ENCODE measurements at regions not wholly inside any gene's neighbourhood (a gene's known extent, or its start where the extent isn't known, plus 50 kb on each side); places are given as distances from the start of the nearest gene placed in this dataset.
A peak's percentile ranks its signal among the peaks of the same experiment; 100 is the strongest.

DNA sequence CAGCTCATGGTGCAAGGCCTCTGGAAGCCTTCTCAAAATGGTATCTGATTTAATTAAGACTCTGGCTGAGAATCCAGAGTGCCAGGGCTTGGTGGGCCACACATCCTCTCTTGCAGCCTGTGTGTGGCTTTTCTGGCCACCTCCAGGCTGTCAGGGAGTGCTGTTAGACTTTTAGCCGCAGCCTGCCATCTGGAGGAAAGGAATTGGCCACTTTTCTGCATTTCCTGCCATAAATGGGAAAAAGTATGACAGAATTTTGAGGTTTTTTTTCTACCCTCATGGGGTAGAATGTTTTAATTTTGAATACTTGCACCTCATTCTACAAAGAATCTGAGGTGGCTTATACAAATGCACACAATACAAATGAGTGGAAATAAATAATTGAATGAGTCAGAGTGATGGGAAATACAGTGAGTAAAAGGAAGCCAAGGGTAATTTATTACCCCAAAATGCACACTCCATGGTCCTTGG, 218.4 kb downstream of the ADAMTS15 start:
- ATAC-seq (no peak), DNase-seq (ENCODE audit: low read depth, low spot score) (no peak)
- in situ Hi-C loops (cut with HindIII; ENCODE audit: low pct_unique_long_range_greater_than_20kb, low sequenced_read_pairs) (no loop called here), intact Hi-C loops (cut with micrococcal nuclease; ENCODE audit: unreplicated experiment) (no loop called here)
- no peak overlapping the region for H3K4me3 ChIP-seq (ENCODE audit: low read depth in 2 of 2, low read length in 2 of 2)
- H3K36me3 ChIP-seq (ENCODE audit: control insufficient read depth, insufficient read depth, low read length) = no peaks in the 10 kb centered on the region
- no peaks in the 10 kb centered on the region for H3K27me3 ChIP-seq (ENCODE audit: control insufficient read depth, insufficient read depth, low read length)
- TF ChIP-seq TCF7L2 (IDR thresholded peaks at IDR 0.05; ENCODE audit: low read depth, low read length) = no peak
- TF ChIP-seq, protein P1, sequence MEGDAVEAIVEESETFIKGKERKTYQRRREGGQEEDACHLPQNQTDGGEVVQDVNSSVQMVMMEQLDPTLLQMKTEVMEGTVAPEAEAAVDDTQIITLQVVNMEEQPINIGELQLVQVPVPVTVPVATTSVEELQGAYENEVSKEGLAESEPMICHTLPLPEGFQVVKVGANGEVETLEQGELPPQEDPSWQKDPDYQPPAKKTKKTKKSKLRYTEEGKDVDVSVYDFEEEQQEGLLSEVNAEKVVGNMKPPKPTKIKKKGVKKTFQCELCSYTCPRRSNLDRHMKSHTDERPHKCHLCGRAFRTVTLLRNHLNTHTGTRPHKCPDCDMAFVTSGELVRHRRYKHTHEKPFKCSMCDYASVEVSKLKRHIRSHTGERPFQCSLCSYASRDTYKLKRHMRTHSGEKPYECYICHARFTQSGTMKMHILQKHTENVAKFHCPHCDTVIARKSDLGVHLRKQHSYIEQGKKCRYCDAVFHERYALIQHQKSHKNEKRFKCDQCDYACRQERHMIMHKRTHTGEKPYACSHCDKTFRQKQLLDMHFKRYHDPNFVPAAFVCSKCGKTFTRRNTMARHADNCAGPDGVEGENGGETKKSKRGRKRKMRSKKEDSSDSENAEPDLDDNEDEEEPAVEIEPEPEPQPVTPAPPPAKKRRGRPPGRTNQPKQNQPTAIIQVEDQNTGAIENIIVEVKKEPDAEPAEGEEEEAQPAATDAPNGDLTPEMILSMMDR (IDR thresholded peaks at IDR 0.05) = no peak
- no peak for TF ChIP-seq POLR2AphosphoS5 (IDR thresholded peaks at IDR 0.05; ENCODE audit: low read depth, low read length)
- no peak for TF ChIP-seq SIN3A (IDR thresholded peaks at IDR 0.05; ENCODE audit: borderline replicate concordance, insufficient read depth, low read depth, low read length)
- TF ChIP-seq REST (IDR thresholded peaks at IDR 0.05; ENCODE audit: insufficient read depth in 1 of 2, low read depth in 2 of 2, low read length in 1 of 2) = no peak
- no peaks in the 10 kb centered on the region for H3K9me3 ChIP-seq (ENCODE audit: control insufficient read depth, insufficient read depth, low read depth, low read length)
- H3K27ac ChIP-seq (ENCODE audit: low read length) = peak overlapping the region; percentile 19; the same call in 1 of the 2 replicates
- BruUV-seq (replicated peaks) = no TSS peak
- POLR2A ChIA-PET = no interaction called here
- H3K4me1 ChIP-seq (ENCODE audit: control insufficient read depth, insufficient read depth, low read length) = no peaks in the 10 kb centered on the region
- CTCF ChIA-PET = no interaction called here

GRCh38 chr11:130668751-130669150, 220.3 kb downstream of the ADAMTS15 start:
- POLR2A ChIA-PET = interaction anchor here (0.7 kb wide), 1 partner anchor 980 kb away, joined by 4 read pairs; no protein-coding TSS in a partner anchor
- Histone ChIP-seq H3K27ac (ENCODE audit: low read length) (no peak overlapping the region), H3K4me1 (ENCODE audit: control insufficient read depth, insufficient read depth, low read length) (peaks cover 6% of the 10 kb centered on the region; the same call in 1 of the 2 replicates), H3K9me3 (ENCODE audit: control insufficient read depth, insufficient read depth, low read depth, low read length) (no peaks in the 10 kb centered on the region), H3K4me3 (ENCODE audit: low read depth in 2 of 2, low read length in 2 of 2) (no peak overlapping the region), H3K27me3 (ENCODE audit: control insufficient read depth, insufficient read depth, low read length) (no peaks in the 10 kb centered on the region), H3K36me3 (ENCODE audit: control insufficient read depth, insufficient read depth, low read length) (no peaks in the 10 kb centered on the region)
- BruUV-seq (replicated peaks) = no TSS peak
- ATAC-seq = no peak
- DNase-seq (ENCODE audit: low read depth, low spot score) = no peak
- TF ChIP-seq SIN3A (IDR thresholded peaks at IDR 0.05; ENCODE audit: borderline replicate concordance, insufficient read depth, low read depth, low read length) (no peak), REST (IDR thresholded peaks at IDR 0.05; ENCODE audit: insufficient read depth in 1 of 2, low read depth in 2 of 2, low read length in 1 of 2) (no peak), POLR2AphosphoS5 (IDR thresholded peaks at IDR 0.05; ENCODE audit: low read depth, low read length) (no peak), TCF7L2 (IDR thresholded peaks at IDR 0.05; ENCODE audit: low read depth, low read length) (no peak)
- TF ChIP-seq, protein P1 (IDR thresholded peaks at IDR 0.05) = no peak
- in situ Hi-C loops (cut with HindIII; ENCODE audit: low pct_unique_long_range_greater_than_20kb, low sequenced_read_pairs) = no loop called here
- intact Hi-C loops (cut with micrococcal nuclease; ENCODE audit: unreplicated experiment) = no loop called here
- CTCF ChIA-PET = no interaction called here

Data from Panc1 (cell line).